ENCODE measurements at regions not wholly inside any gene's neighbourhood (a gene's known extent, or its start where the extent isn't known, plus 50 kb on each side); places are given as distances from the start of the nearest gene placed in this dataset.

- TF ChIP-seq CTCF (IDR thresholded peaks at IDR 0.05; ENCODE audit: extremely low read depth, missing control alignments): no peak
Observed at GRCh38 chr3:106811376-106811775, 565.9 kb upstream of the CCDC54 start.

DNA sequence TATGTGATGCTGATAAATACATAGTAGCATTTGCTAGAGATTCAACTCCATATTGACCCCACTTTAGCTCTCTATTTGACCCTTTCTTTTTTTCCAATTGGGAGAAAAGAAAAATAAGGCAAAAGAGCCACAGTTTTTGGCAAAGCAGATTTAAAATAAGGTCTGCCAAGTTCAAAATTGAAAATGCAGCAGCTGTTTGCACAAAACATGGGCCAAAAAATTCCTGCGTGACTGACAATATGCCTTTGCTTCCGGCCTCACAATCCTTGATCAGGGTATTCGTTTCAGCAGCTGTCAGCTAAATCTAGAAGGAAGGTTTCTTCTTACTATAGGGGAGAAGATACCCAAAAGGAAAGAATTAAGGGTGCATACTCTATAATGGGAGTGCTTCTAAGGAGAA lies 563.5 kb upstream of the CCDC54 start:
- no peak for TF ChIP-seq CTCF (IDR thresholded peaks at IDR 0.05; ENCODE audit: extremely low read depth, missing control alignments)
- DNase-seq (ENCODE audit: low spot score): no peak

More at GRCh38 chr3:106811376-106811775, 565.9 kb upstream of the CCDC54 start:
- no peak for DNase-seq (ENCODE audit: low spot score)

- no peak for TF ChIP-seq CTCF (IDR thresholded peaks at IDR 0.05; ENCODE audit: extremely low read depth, missing control alignments)
- DNase-seq (ENCODE audit: low spot score): no peak
Observed at GRCh38 chr3:106814231-106814630, 563.0 kb upstream of the CCDC54 start.

DNA sequence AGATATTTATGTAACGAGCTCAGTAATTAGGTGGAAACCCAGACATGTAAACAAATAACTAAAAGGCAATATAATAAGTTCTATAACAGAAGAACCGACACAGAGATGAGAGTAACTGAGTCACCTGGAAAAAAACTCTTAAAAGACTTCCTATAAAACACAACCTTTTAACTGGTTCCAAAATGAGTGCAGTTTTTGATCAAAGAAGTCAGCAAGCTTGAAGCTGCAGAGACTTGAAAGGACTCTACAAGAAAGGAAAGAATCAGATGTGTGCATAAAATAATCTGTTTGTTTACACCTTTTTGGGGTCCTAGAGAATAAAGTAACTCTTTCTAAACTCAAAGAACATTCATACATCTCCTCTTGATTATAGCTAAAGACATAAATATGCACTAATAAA lies 560.4 kb upstream of the CCDC54 start:
- no peak for DNase-seq (ENCODE audit: low spot score)
- TF ChIP-seq CTCF (IDR thresholded peaks at IDR 0.05; ENCODE audit: extremely low read depth, missing control alignments): no peak

DNA sequence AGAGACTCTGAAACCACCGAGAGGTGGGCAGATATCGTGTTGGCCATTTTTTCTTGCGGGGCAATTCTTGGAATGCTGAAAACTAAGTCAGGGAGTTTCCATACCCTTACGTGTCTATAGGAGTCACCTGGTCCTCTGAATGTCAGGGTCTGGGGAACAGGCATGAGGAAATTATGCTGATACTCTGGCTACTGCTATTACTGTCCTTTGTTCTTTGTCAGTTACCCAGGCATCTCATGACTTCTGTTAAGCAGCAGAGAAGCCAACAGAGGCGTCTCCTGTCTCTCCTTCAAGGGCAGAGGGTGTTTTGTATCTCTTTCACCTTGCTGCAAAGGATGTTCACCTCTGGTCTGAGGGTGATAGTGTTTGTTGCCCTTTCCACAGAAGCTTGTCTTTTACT lies 559.5 kb upstream of the CCDC54 start:
- DNase-seq (ENCODE audit: low spot score): no peak

GRCh38 chr3:106819440-106819839 lies 557.8 kb upstream of the CCDC54 start:
- no peak for TF ChIP-seq CTCF (IDR thresholded peaks at IDR 0.05; ENCODE audit: extremely low read depth, missing control alignments)
- no peak for DNase-seq (ENCODE audit: low spot score)

More for the DNA sequence above, 559.5 kb upstream of the CCDC54 start:
- TF ChIP-seq CTCF (IDR thresholded peaks at IDR 0.05; ENCODE audit: extremely low read depth, missing control alignments): no peak

DNA sequence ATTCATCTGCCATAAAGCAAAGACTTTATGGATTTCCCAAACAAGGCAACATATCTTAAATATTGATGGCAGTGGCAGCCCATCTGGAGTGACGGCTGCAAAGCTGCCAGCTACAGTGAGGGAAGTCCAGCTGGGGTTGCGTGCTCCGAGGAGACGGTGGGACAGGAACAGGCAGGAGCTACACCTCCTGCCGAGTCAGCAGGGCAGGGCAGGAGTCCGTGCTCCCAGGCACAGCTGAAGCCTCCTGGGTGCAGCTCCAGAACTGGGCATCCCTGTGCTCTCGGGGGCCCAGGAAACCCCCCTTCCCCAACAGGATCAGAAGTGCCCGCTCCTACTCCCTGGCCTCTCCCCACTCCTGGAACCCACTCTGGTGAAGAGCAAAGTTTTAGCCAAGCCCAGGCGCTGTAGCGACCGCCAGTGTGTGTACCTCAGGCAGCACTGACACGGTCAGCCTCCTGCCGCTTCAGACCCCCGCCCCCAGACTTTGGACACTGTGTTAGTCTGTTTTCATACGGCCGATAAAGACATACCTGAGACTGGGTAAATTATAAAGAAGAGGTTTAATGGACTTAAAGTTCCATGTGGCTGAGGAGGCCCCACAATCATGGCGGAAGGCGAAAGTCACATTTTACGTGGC lies 556.4 kb upstream of the CCDC54 start:
- TF ChIP-seq CTCF (IDR thresholded peaks at IDR 0.05; ENCODE audit: extremely low read depth, missing control alignments): no peak
- DNase-seq (ENCODE audit: low spot score): no peak

All from GM20000 (cell line).